GM23338 (cell line): ENCODE measurements at regions not wholly inside any gene's neighbourhood (a gene's known extent, or its start where the extent isn't known, plus 50 kb on each side); places are given as distances from the start of the nearest gene placed in this dataset.

ENCODE experiments used
- CREB1 ChIP-seq: fragments of 250-450 bp; sonication (Bioruptor Pico); IDR thresholded peaks from 2 replicates; pipeline ENCODE4 v1.5.0; 2020; ENCODE audit warnings: low read depth, mild to moderate bottlenecking, moderate library complexity
- EZH2 ChIP-seq: fragments of 200-600 bp; sonication (generic); IDR thresholded peaks from one replicate; pipeline ENCODE4 v1.8.0; 2017; ENCODE audit warnings: antibody characterized with exemption, mild to moderate bottlenecking, low read depth; ENCODE audit not compliant: unreplicated experiment
- EZH2phosphoT487 ChIP-seq: fragments of 200-600 bp; sonication (generic); IDR thresholded peaks from one replicate; pipeline ENCODE4 v1.8.1; 2018; ENCODE audit warnings: antibody characterized with exemption; ENCODE audit not compliant: unreplicated experiment
- JUNB ChIP-seq: IDR thresholded peaks from one replicate; pipeline ENCODE4 v1.6.1; 2016; ENCODE audit warnings: antibody characterized with exemption; ENCODE audit not compliant: unreplicated experiment
- POLR2AphosphoS5 ChIP-seq: IDR thresholded peaks from 2 replicates; pipeline ENCODE4 v1.6.1; 2016; ENCODE audit warnings: antibody characterized with exemption, low read depth
- ZNF114 ChIP-seq: fragments of 250-450 bp; sonication (Bioruptor Pico); IDR thresholded peaks from 2 replicates; pipeline ENCODE4 v1.5.0; 2020; ENCODE audit warnings: mild to moderate bottlenecking, moderate library complexity
- TF ChIP-seq, protein P1 (sequence below), 2 experiments: fragments of 200-600 bp in 1 of 2; sonication (generic) in 1 of 2; conservative IDR thresholded peaks; 2 replicates each; pipeline versions ENCODE4 v1.5.1 to v1.6.1; 2016 to 2017; ENCODE audit warnings: antibody characterized with exemption in 2 of 2, low read depth in 2 of 2, mild to moderate bottlenecking in 2 of 2, moderate library complexity in 1 of 2

DNA sequence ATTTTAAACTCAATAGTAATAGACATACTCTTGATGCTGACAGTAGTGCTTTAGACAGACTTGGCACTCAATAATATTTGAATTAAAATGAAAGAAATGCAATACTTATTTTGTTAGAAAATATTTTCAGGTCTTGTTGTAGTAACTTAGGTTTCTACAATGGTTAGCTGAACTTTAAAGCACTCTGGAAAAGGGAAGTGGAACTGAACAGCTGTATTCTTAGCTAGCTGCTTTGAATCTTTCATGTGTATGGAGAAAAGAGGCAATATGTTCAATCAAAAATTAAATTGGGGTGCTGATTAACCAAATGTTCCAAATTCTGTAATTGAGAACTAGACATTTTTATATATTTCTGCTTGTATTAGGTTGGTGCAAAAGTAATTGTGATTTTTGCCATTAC lies 517.9 kb upstream of the RAG2 start:
- TF ChIP-seq, protein P1, sequence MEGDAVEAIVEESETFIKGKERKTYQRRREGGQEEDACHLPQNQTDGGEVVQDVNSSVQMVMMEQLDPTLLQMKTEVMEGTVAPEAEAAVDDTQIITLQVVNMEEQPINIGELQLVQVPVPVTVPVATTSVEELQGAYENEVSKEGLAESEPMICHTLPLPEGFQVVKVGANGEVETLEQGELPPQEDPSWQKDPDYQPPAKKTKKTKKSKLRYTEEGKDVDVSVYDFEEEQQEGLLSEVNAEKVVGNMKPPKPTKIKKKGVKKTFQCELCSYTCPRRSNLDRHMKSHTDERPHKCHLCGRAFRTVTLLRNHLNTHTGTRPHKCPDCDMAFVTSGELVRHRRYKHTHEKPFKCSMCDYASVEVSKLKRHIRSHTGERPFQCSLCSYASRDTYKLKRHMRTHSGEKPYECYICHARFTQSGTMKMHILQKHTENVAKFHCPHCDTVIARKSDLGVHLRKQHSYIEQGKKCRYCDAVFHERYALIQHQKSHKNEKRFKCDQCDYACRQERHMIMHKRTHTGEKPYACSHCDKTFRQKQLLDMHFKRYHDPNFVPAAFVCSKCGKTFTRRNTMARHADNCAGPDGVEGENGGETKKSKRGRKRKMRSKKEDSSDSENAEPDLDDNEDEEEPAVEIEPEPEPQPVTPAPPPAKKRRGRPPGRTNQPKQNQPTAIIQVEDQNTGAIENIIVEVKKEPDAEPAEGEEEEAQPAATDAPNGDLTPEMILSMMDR (conservative IDR thresholded peaks at IDR 0.05; ENCODE audit: low read depth in 2 of 2) = no peak
- no peak for TF ChIP-seq POLR2AphosphoS5
- no peak for TF ChIP-seq EZH2
- no peak for TF ChIP-seq EZH2phosphoT487
- TF ChIP-seq JUNB = no peak
- TF ChIP-seq CREB1 = no peak
- TF ChIP-seq ZNF114 = no peak
